ENCODE measurements at regions not wholly inside any gene's neighbourhood (a gene's known extent, or its start where the extent isn't known, plus 50 kb on each side); places are given as distances from the start of the nearest gene placed in this dataset.

- TF ChIP-seq, protein P1, sequence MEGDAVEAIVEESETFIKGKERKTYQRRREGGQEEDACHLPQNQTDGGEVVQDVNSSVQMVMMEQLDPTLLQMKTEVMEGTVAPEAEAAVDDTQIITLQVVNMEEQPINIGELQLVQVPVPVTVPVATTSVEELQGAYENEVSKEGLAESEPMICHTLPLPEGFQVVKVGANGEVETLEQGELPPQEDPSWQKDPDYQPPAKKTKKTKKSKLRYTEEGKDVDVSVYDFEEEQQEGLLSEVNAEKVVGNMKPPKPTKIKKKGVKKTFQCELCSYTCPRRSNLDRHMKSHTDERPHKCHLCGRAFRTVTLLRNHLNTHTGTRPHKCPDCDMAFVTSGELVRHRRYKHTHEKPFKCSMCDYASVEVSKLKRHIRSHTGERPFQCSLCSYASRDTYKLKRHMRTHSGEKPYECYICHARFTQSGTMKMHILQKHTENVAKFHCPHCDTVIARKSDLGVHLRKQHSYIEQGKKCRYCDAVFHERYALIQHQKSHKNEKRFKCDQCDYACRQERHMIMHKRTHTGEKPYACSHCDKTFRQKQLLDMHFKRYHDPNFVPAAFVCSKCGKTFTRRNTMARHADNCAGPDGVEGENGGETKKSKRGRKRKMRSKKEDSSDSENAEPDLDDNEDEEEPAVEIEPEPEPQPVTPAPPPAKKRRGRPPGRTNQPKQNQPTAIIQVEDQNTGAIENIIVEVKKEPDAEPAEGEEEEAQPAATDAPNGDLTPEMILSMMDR (conservative IDR thresholded peaks at IDR 0.05; ENCODE audit: low read depth in 2 of 2) = no peak
- TF ChIP-seq EZH2phosphoT487 (IDR thresholded peaks at IDR 0.05; ENCODE audit: unreplicated experiment) = no peak
- TF ChIP-seq REST (IDR thresholded peaks at IDR 0.05; ENCODE audit: unreplicated experiment) = no peak
- TF ChIP-seq STAT1 (IDR thresholded peaks at IDR 0.05; ENCODE audit: unreplicated experiment) = no peak
- TF ChIP-seq EZH2 (IDR thresholded peaks at IDR 0.05; ENCODE audit: low read depth, unreplicated experiment) = no peak
These were observed 377.8 kb downstream of the UTRN start (continued) for GRCh38 chr6:144662812-144663365.

DNA sequence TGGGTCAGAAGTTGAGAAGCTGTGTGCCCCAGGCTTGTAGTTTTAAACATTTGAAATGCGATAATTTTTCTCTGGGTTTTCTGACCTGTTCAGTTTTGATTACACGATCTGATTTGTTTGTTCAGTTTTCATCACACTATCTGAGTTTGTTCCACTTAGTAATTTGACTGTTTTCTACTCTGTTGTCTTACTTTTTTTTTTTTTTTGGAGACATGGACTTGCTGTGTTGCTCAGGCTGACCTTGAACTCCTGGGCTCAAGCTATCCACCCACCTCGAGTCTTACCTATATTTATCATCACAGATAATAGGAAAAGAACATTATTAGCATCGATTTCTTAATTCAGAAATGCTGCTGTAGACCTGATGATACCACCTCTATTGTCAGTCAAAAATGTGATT, 379.1 kb downstream of the UTRN start:
- H3K4me1 Mint-ChIP-seq = peaks cover 33% of the 10 kb centered on the region
- no peak for ATAC-seq
- no peaks in the 10 kb centered on the region for H3K9me3 Mint-ChIP-seq
- Histone ChIP-seq H3K79me2 (replicated peaks; ENCODE audit: insufficient read depth) (peaks cover 73% of the 10 kb centered on the region), H3K4me2 (no peak overlapping the region), H3K36me3 (ENCODE audit: insufficient read depth) (no peaks in the 10 kb centered on the region), H2AFZ (no peak overlapping the region), H3K27me3 (ENCODE audit: insufficient read depth) (peaks cover 13% of the 10 kb centered on the region; the same call in 1 of the 2 replicates), H4K20me1 (replicated peaks; ENCODE audit: insufficient read depth) (no peaks in the 10 kb centered on the region), H3F3A (replicated peaks; ENCODE audit: low read depth) (no peaks in the 10 kb centered on the region), H3K4me1 (ENCODE audit: insufficient read depth) (peaks cover 56% of the 10 kb centered on the region), H3K9me2 (ENCODE audit: insufficient read depth) (no peaks in the 10 kb centered on the region), H3K4me3 (no peak overlapping the region), H3K27ac (ENCODE audit: low read depth) (no peak overlapping the region)
- no peak overlapping the region for H3K4me3 Mint-ChIP-seq
- no peak for DNase-seq (ENCODE audit: low spot score)
- H3K27ac Mint-ChIP-seq = no peak overlapping the region
- peaks cover under 1% of the 10 kb centered on the region for H3K27me3 Mint-ChIP-seq (ENCODE audit: insufficient read depth, low read depth, poor library complexity)
- no peaks in the 10 kb centered on the region for H3K36me3 Mint-ChIP-seq (ENCODE audit: low read depth)
- no peak for TF ChIP-seq JUNB (IDR thresholded peaks at IDR 0.05; ENCODE audit: unreplicated experiment)
- TF ChIP-seq POLR2AphosphoS5 (IDR thresholded peaks at IDR 0.05; ENCODE audit: low read depth) = no peak
- TF ChIP-seq REST (IDR thresholded peaks at IDR 0.05; ENCODE audit: unreplicated experiment) = no peak
- TF ChIP-seq NANOG (IDR thresholded peaks at IDR 0.05; ENCODE audit: borderline replicate concordance) = no peak
- TF ChIP-seq, protein P1 (conservative IDR thresholded peaks at IDR 0.05; ENCODE audit: low read depth in 2 of 2) = no peak
- no peak for TF ChIP-seq STAT1 (IDR thresholded peaks at IDR 0.05; ENCODE audit: unreplicated experiment)
- TF ChIP-seq ZNF331 (CRISPR knock-in tag; IDR thresholded peaks at IDR 0.05; ENCODE audit: low read depth) = no peak
- no peak for TF ChIP-seq ETS1 (IDR thresholded peaks at IDR 0.05)

Measured in GM23338 (cell line).